C4-2B (cell line): ENCODE measurements at regions not wholly inside any gene's neighbourhood (a gene's known extent, or its start where the extent isn't known, plus 50 kb on each side); places are given as distances from the start of the nearest gene placed in this dataset.

Experiments used
- CTCF ChIP-seq: fragments of 450-650 bp; conservative IDR thresholded peaks from 2 replicates; pipeline ENCODE4 v1.5.1; 2017; ENCODE audit warnings: mild to moderate bottlenecking
- ZFX ChIP-seq: fragments of 450-650 bp; IDR thresholded peaks from 2 replicates; pipeline ENCODE4 v1.6.1; 2017

- TF ChIP-seq CTCF: no peak
- no peak for TF ChIP-seq ZFX
These were observed 363.1 kb downstream of the PLPP3 start for GRCh38 chr1:56216218-56216617.
